GM06990 (cell line): ENCODE measurements at regions not wholly inside any gene's neighbourhood (a gene's known extent, or its start where the extent isn't known, plus 50 kb on each side); places are given as distances from the start of the nearest gene placed in this dataset.
"Not testable (repeated sequence)": the region's sequence is repeated elsewhere in the genome, so short reads cannot be mapped to it uniquely, and the experiment has no call there.

Source experiments
- DNase-seq: peaks from one replicate; pipeline ENCODE4 v3.0.0-alpha.2; 2011; ENCODE audit not compliant: insufficient read length; ENCODE audit errors: extremely low read depth
- H3K27me3 ChIP-seq: replicated peaks from 2 replicates; pipeline ENCODE4 v1.6.0; 2011; ENCODE audit warnings: low read length; ENCODE audit not compliant: control insufficient read depth, insufficient read depth
- H3K36me3 ChIP-seq: 2 replicates; pipeline ENCODE4 v1.5.1; 2011; ENCODE audit warnings: low read length; ENCODE audit not compliant: control insufficient read depth, insufficient read depth
- H3K4me3 ChIP-seq: replicated peaks from 2 replicates; pipeline ENCODE4 v1.5.1; 2011; ENCODE audit warnings: low read depth, mild to moderate bottlenecking, control low read depth, low read length
- TF ChIP-seq, protein P1 (sequence below): IDR thresholded peaks from 2 replicates; pipeline ENCODE4 v1.5.1; 2011; ENCODE audit warnings: low read length, control low read depth, mild to moderate bottlenecking, inconsistent platforms; ENCODE audit not compliant: insufficient read depth, poor library complexity, severe bottlenecking

DNA sequence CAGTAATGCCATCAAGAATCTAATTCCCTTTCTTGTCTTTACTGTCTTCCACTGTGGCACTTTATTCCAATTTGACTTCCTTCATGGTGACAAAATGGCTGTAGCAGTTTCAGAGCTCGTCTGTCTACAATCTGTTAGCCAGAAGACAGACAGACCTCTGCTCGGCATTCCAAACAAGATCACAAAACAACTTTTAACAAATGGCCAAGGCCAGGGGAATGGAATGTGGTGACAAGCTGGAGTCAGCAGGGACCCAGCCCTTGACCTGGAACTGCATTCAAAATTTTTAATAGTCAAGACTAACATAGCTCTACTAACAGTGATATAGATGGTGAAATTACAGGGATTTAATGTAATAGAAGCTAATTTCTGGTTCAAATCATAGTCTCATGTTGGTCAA lies 637.2 kb downstream of the ETS1 start:
- no peaks in the 10 kb centered on the region for H3K27me3 ChIP-seq
- TF ChIP-seq, protein P1, sequence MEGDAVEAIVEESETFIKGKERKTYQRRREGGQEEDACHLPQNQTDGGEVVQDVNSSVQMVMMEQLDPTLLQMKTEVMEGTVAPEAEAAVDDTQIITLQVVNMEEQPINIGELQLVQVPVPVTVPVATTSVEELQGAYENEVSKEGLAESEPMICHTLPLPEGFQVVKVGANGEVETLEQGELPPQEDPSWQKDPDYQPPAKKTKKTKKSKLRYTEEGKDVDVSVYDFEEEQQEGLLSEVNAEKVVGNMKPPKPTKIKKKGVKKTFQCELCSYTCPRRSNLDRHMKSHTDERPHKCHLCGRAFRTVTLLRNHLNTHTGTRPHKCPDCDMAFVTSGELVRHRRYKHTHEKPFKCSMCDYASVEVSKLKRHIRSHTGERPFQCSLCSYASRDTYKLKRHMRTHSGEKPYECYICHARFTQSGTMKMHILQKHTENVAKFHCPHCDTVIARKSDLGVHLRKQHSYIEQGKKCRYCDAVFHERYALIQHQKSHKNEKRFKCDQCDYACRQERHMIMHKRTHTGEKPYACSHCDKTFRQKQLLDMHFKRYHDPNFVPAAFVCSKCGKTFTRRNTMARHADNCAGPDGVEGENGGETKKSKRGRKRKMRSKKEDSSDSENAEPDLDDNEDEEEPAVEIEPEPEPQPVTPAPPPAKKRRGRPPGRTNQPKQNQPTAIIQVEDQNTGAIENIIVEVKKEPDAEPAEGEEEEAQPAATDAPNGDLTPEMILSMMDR: no peak
- H3K4me3 ChIP-seq: no peak overlapping the region
- DNase-seq: no peak
- H3K36me3 ChIP-seq: no peaks in the 10 kb centered on the region

DNA sequence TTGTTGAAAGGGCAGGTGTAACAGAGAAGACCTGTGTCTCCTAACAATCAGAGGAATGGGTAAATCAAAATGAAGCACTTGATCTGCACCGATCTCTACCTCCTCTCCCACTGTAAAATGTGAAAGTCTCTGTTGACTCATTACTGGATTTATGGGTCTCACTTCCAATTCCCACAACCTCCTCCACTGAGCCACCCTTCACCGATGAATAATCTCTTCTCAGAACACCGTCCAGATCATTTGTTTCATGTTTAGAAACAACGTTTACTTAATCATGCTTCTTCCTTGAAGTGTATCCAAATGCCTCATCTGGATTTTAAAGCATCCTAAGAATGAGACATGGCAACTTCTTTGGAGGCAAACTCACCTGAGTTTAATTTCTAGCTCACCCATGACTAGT lies 643.6 kb downstream of the ETS1 start:
- Histone ChIP-seq H3K27me3 (no peaks in the 10 kb centered on the region), H3K36me3 (no peaks in the 10 kb centered on the region), H3K4me3 (no peak overlapping the region)
- no peak for DNase-seq
- TF ChIP-seq, protein P1: no peak

DNA sequence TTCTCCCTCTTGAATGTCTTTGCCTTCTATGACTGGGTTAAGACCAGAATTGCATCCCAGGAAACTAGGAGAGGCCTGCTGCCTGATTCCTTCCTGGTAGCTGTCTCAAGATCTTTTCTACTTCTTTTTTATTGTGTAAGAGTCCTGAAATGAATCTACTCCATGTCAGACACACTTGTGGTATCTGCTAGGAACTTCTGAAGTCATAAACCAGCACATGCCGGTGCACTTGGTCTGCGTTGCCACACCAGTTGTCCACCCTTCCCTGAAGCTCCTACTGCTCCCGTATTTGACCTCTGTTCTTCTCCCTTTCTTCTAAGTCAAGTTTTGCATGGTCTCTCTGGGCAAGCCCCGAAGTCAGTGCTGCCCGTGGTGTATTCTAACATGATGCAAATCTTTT lies 644.2 kb downstream of the ETS1 start:
- Histone ChIP-seq H3K36me3 (no peaks in the 10 kb centered on the region), H3K27me3 (no peaks in the 10 kb centered on the region), H3K4me3 (no peak overlapping the region)
- TF ChIP-seq, protein P1: no peak
- DNase-seq: no peak

- not testable (repeated sequence) for DNase-seq, H3K36me3 ChIP-seq, H3K27me3 ChIP-seq, H3K4me3 ChIP-seq
Observed at GRCh38 chr11:127941554-127941953, 645.8 kb downstream of the ETS1 start.

DNA sequence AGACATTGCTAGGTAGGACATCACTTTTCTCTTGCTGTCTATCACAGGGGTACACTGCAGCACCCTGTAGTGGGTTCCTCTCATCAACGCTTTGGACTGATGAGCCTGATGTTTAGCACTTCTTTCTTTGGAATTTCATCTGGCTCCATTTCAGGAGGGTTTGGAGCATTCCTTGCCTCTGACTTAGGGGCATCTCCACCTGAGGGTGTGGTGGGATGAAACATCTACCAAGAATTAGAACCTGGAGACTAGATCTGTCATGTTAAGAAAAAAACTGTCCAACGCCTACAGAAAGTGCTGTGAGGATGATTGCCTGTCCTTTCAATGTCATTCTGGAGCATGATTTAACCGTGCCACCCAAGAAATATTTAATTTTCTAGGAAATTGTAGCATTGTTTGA lies 648.4 kb downstream of the ETS1 start:
- H3K36me3 ChIP-seq: no peaks in the 10 kb centered on the region
- no peak overlapping the region for H3K4me3 ChIP-seq
- TF ChIP-seq, protein P1: no peak
- H3K27me3 ChIP-seq: no peaks in the 10 kb centered on the region; the same call in 1 of the 2 replicates
- no peak for DNase-seq

DNA sequence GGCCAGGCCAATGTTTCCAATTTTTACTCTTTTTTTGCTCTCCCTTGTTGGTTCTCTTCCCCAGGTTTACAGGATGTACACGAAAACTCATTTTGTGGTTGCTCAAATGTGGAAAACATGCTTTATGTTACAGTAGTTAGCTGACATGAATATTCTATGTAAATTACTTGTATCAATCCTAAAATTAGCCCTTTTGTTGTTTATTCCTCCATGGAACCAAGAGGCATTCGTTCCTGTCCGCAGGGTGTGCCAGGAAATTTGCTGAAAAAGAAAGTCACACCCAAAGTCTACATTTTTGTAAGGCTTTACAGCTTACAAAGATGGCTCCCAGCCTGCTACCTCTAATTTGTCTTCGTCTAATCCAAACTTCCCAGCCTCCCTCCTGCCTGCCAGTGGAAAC lies 652.3 kb downstream of the ETS1 start:
- H3K27me3 ChIP-seq: no peaks in the 10 kb centered on the region; the same call in 1 of the 2 replicates
- DNase-seq: no peak
- TF ChIP-seq, protein P1: no peak
- H3K36me3 ChIP-seq: no peaks in the 10 kb centered on the region
- no peak overlapping the region for H3K4me3 ChIP-seq

DNA sequence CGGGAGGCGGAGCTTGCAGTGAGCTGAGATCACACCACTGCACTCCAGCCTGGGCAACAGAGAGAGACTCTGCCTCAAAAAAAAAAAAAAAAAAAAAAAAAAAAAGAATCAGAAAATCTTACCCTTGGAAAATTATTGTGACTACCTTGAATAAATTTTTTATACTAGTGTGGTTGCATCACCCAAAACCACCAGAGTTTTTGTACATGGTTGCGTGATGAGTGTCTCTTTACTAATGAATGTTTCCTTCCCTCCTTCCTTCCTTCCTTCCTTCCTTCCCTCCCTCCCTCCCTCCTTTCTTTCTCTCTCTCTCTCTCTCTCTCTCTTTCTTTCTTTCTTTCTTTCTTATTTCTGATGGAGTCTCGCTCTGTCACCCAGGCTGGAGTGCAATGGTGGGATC lies 653.4 kb downstream of the ETS1 start:
- H3K27me3 ChIP-seq: not testable (repeated sequence)

More for the DNA sequence above, 653.4 kb downstream of the ETS1 start:
- H3K36me3 ChIP-seq, H3K4me3 ChIP-seq, DNase-seq: not testable (repeated sequence)
